Activated B cell treated with CpG ODN at 0.5 μM for 24 hours (primary cell): ENCODE measurements at regions not wholly inside any gene's neighbourhood (a gene's known extent, or its start where the extent isn't known, plus 50 kb on each side); places are given as distances from the start of the nearest gene placed in this dataset.

Source experiments
- ATAC-seq: fragments of 200-7000 bp; cut with Tn5 transposase; one replicate; pipeline ENCODE4 v1.10.0; 2021; ENCODE audit warnings: low read depth, mild to moderate bottlenecking, moderate library complexity
- CTCF ChIA-PET: fragments of 350-600 bp; sonication (Branson Sonifier 250); formaldehyde crosslinking; loops from one replicate; lab custom pipeline; 2021; ENCODE audit warnings: antibody characterized with exemption; lab: Charles Lee
- POLR2A ChIA-PET: fragments of 350-600 bp; sonication (Branson Sonifier 250); formaldehyde crosslinking; loops from one replicate; lab custom pipeline; 2021; ENCODE audit warnings: antibody characterized with exemption; lab: Charles Lee
- DNase-seq: peaks from one replicate; pipeline ENCODE4 v3.0.0; 2022
- H3K27ac Mint-ChIP-seq: one replicate; pipeline ENCODE4 v1.8.0; 2020; ENCODE audit warnings: mixed read lengths
- H3K27me3 Mint-ChIP-seq: one replicate; pipeline ENCODE4 v1.8.0; 2021; ENCODE audit warnings: mixed read lengths
- H3K36me3 Mint-ChIP-seq: one replicate; pipeline ENCODE4 v1.8.0; 2021; ENCODE audit warnings: low read depth, mixed read lengths
- H3K4me1 Mint-ChIP-seq: one replicate; pipeline ENCODE4 v1.8.0; 2021; ENCODE audit warnings: mixed read lengths
- H3K4me3 Mint-ChIP-seq: one replicate; pipeline ENCODE4 v1.8.0; 2020; ENCODE audit warnings: mild to moderate bottlenecking, mixed read lengths
- H3K9me3 Mint-ChIP-seq: one replicate; pipeline ENCODE4 v1.8.0; 2020; ENCODE audit warnings: mixed read lengths
- intact Hi-C: fragments of 100-400 bp; cut with micrococcal nuclease; formaldehyde crosslinking; loops from one replicate; pipeline ENCODE4 v1.15.1; 2024
- TF ChIP-seq, protein P1 (sequence below): fragments of 200-600 bp; IDR thresholded peaks from one replicate; pipeline ENCODE4 v1.8.0; 2022; ENCODE audit warnings: antibody characterized with exemption, mild to moderate bottlenecking

DNA sequence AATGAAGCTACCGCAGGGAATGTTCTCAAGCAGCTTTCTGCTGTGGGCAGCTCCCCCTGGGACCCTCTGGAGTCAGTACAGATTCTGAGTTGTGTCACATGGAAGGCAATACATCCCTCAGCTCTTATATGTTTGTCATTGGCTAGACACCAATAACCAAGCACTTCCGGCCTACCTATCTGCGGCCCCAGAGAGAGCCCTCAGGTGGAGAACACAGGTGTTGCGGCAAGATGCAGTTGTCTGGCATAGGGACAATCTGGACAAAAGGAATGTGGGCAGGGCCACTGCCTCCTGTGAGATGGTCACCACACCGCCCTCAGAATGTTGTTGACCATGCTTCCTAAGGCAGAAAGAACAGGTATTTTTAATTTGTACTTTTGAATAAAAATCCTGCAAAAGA, 118.7 kb downstream of the BRMS1L start:
- H3K9me3 Mint-ChIP-seq, result no peaks in the 10 kb centered on the region
- ChIA-PET POLR2A (no interaction called here), CTCF (no interaction called here)
- DNase-seq (no peak), ATAC-seq (no peak)
- no peak overlapping the region for H3K27ac Mint-ChIP-seq
- TF ChIP-seq, protein P1, sequence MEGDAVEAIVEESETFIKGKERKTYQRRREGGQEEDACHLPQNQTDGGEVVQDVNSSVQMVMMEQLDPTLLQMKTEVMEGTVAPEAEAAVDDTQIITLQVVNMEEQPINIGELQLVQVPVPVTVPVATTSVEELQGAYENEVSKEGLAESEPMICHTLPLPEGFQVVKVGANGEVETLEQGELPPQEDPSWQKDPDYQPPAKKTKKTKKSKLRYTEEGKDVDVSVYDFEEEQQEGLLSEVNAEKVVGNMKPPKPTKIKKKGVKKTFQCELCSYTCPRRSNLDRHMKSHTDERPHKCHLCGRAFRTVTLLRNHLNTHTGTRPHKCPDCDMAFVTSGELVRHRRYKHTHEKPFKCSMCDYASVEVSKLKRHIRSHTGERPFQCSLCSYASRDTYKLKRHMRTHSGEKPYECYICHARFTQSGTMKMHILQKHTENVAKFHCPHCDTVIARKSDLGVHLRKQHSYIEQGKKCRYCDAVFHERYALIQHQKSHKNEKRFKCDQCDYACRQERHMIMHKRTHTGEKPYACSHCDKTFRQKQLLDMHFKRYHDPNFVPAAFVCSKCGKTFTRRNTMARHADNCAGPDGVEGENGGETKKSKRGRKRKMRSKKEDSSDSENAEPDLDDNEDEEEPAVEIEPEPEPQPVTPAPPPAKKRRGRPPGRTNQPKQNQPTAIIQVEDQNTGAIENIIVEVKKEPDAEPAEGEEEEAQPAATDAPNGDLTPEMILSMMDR, result no peak
- H3K36me3 Mint-ChIP-seq, result no peaks in the 10 kb centered on the region
- H3K27me3 Mint-ChIP-seq, result peaks cover 11% of the 10 kb centered on the region
- no peaks in the 10 kb centered on the region for H3K4me1 Mint-ChIP-seq
- intact Hi-C loops, result no loop called here
- H3K4me3 Mint-ChIP-seq, result no peak overlapping the region

- Mint-ChIP-seq H3K27ac (no peak overlapping the region), H3K27me3 (peaks cover 4% of the 10 kb centered on the region), H3K9me3 (no peaks in the 10 kb centered on the region), H3K36me3 (no peaks in the 10 kb centered on the region), H3K4me1 (no peaks in the 10 kb centered on the region), H3K4me3 (no peak overlapping the region)
- POLR2A ChIA-PET, result no interaction called here
- DNase-seq (no peak), ATAC-seq (no peak)
- TF ChIP-seq, protein P1, result no peak
- intact Hi-C loops, result no loop called here
- CTCF ChIA-PET, result no interaction called here
Observed at GRCh38 chr14:35940291-35940690, 114.2 kb downstream of the BRMS1L start.

GRCh38 chr14:35938770-35939169, 112.6 kb downstream of the BRMS1L start:
- ChIA-PET CTCF (no interaction called here), POLR2A (no interaction called here)
- ATAC-seq (no peak), DNase-seq (no peak)
- intact Hi-C loops, result no loop called here
- no peaks in the 10 kb centered on the region for H3K4me1 Mint-ChIP-seq
- TF ChIP-seq, protein P1, result no peak
- H3K9me3 Mint-ChIP-seq, result no peaks in the 10 kb centered on the region
- H3K4me3 Mint-ChIP-seq, result no peak overlapping the region
- H3K27me3 Mint-ChIP-seq, result peaks cover 4% of the 10 kb centered on the region
- no peaks in the 10 kb centered on the region for H3K36me3 Mint-ChIP-seq
- no peak overlapping the region for H3K27ac Mint-ChIP-seq

- ChIA-PET POLR2A (no interaction called here), CTCF (no interaction called here)
- peaks cover 4% of the 10 kb centered on the region for H3K27me3 Mint-ChIP-seq
- H3K4me1 Mint-ChIP-seq, result peaks cover 4% of the 10 kb centered on the region
- H3K4me3 Mint-ChIP-seq, result no peak overlapping the region
- TF ChIP-seq, protein P1, result no peak
- DNase-seq, result no peak
- H3K36me3 Mint-ChIP-seq, result no peaks in the 10 kb centered on the region
- H3K9me3 Mint-ChIP-seq, result no peaks in the 10 kb centered on the region
- intact Hi-C loops, result no loop called here
- H3K27ac Mint-ChIP-seq, result no peak overlapping the region
- no peak for ATAC-seq
Observed at GRCh38 chr14:35934499-35934898, 108.4 kb downstream of the BRMS1L start.

DNA sequence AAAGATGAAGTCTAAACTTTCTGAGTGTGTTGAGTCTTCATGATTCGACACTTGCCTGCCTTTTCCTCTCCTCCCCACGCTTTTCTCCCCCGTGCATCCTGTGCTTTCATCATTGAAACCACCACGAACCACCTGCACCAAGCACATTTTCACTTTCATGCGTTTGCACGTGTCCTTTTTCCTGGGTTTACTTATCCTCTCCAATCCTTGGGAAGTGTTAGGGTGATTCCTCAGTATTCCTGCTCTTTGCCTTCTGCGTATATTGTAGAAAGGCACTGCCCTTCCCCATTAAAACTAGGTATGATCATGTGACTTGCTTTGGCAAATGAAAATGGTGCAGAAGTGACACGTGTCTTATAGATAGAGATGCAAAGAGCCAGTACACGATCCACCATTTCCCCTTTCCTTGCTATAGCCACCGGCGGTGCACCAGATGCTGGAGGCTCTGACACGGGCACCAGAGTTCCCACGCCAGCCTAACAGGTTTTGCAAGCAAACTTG, 106.6 kb downstream of the BRMS1L start:
- CTCF ChIA-PET, result no interaction called here
- POLR2A ChIA-PET, result no interaction called here
- Mint-ChIP-seq H3K4me3 (no peak overlapping the region), H3K27ac (no peak overlapping the region), H3K36me3 (no peaks in the 10 kb centered on the region), H3K4me1 (peaks cover 4% of the 10 kb centered on the region), H3K27me3 (no peaks in the 10 kb centered on the region), H3K9me3 (no peaks in the 10 kb centered on the region)
- intact Hi-C loops, result no loop called here
- DNase-seq (no peak), ATAC-seq (no peak)
- TF ChIP-seq, protein P1, result no peak
